PC-9 (cell line): ENCODE measurements at regions not wholly inside any gene's neighbourhood (a gene's known extent, or its start where the extent isn't known, plus 50 kb on each side); places are given as distances from the start of the nearest gene placed in this dataset.

Experiments used
- CTCF ChIP-seq: fragments of 200-600 bp; sonication (generic); conservative IDR thresholded peaks from 2 replicates; pipeline ENCODE4 v1.6.1; 2017; ENCODE audit warnings: mixed run types, antibody characterized with exemption, mild to moderate bottlenecking, moderate library complexity
- EZH2 ChIP-seq: fragments of 200-600 bp; sonication (generic); IDR thresholded peaks from 2 replicates; pipeline ENCODE4 v1.8.0; 2017; ENCODE audit warnings: antibody characterized with exemption, low read depth

DNA sequence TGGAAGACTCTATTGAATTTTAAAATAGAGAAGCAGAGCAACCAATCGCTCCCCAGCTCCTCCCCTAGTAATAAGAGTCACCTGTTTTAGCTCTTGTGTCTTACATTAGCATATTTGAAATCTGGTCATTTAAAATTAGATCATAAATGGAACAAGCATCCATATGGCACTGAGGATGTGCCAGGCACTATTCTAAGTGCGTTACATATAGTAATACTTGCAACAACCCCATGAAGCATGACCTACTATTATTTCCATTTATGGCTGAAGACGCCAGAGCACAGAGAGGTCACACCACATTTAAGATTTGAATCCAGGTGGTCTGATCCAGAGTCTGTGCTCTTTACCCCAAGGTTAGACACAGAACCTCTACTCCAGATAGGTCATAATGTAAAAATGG lies 82.0 kb upstream of the HIVEP3 start:
- TF ChIP-seq CTCF (no peak), EZH2 (no peak)
